HepG2 (cell line): ENCODE measurements at regions not wholly inside any gene's neighbourhood (a gene's known extent, or its start where the extent isn't known, plus 50 kb on each side); places are given as distances from the start of the nearest gene placed in this dataset.

ENCODE experiments used
- ATAC-seq: fragments of 200-7000 bp; cut with Tn5 transposase; 3 replicates; pipeline ENCODE4 v1.9.1; 2020; ENCODE audit warnings: mild to moderate bottlenecking, moderate library complexity
- BruUV-seq: library from RNA; stranded (reverse); fragments of 400-500 nt; replicated peaks from 2 replicates; lab custom pipeline; 2021; lab: Mats Ljungman, UMichigan
- CTCF ChIA-PET: fragments of 300-600 bp; formaldehyde crosslinking; extraction: SDS; loops from one replicate; lab custom pipeline; 2021; ENCODE audit warnings: low total read pairs, inconsistent platforms, low intra/inter-chr PET ratio; lab: Yijun Ruan, JAX
- POLR2A ChIA-PET: fragments of 350-600 bp; sonication (Branson Sonifier 250); formaldehyde crosslinking; loops from one replicate; lab custom pipeline; 2020; ENCODE audit warnings: antibody characterized with exemption, inconsistent platforms; lab: Yijun Ruan, JAX
- DNase-seq: peaks from one replicate; pipeline ENCODE4 v3.0.0-alpha.2; 2015; ENCODE audit warnings: low spot score
- FAIRE-seq: peaks from 3 replicates; lab custom pipeline; 2011; peaks lifted over from hg19 to GRCh38; lab: Jason Lieb, UNC
- H2AFZ ChIP-seq: one replicate; pipeline ENCODE4 v1.6.1; 2011; ENCODE audit warnings: low read length, inconsistent platforms
- H3K27ac ChIP-seq: fragments of 300-600 bp; 3 replicates; pipeline ENCODE4 v1.8.0; 2011; ENCODE audit warnings: mixed run types, mild to moderate bottlenecking, mixed read lengths, low read length, inconsistent platforms; ENCODE audit not compliant: insufficient read depth; ENCODE audit errors: extremely low read length
- H3K27me3 ChIP-seq, 2 experiments: fragments of 200-600 bp in 1 of 2; 2 replicates in 1 of 2; 3 replicates in 1 of 2; pipeline versions ENCODE4 v1.6.0 to v1.8.0; 2011; ENCODE audit warnings: low read length in 2 of 2, mild to moderate bottlenecking in 2 of 2, moderate library complexity in 2 of 2, inconsistent platforms in 1 of 2; ENCODE audit not compliant: insufficient read depth in 2 of 2, control insufficient read depth in 1 of 2
- H3K36me3 ChIP-seq, 2 experiments: fragments of 200-600 bp in 1 of 2; replicated peaks in 1 of 2; 2 replicates in 1 of 2; 3 replicates in 1 of 2; pipeline versions ENCODE4 v1.5.1 to v1.8.0; 2011; ENCODE audit warnings: low read length in 2 of 2, inconsistent platforms in 1 of 2; ENCODE audit not compliant: insufficient read depth in 2 of 2, control insufficient read depth in 1 of 2
- H3K4me1 ChIP-seq: 2 replicates; pipeline ENCODE4 v1.5.1; 2012; ENCODE audit warnings: low read length, inconsistent platforms; ENCODE audit not compliant: insufficient read depth
- H3K4me2 ChIP-seq: 2 replicates; pipeline ENCODE4 v1.6.0; 2011; ENCODE audit warnings: low read depth, low read length, inconsistent platforms
- H3K4me3 ChIP-seq, 3 experiments: fragments of 200-600 bp in 1 of 3; sonication (generic), shearing (Covaris generic) in 1 of 3; replicated peaks in 1 of 3; 2 replicates each; pipeline ENCODE4 v1.5.1; 2011 to 2016; ENCODE audit warnings: low read length in 3 of 3, inconsistent platforms in 2 of 3, low read depth in 2 of 3, mild to moderate bottlenecking in 2 of 3, control low read depth in 1 of 3, mixed read lengths in 1 of 3; ENCODE audit not compliant: insufficient read depth in 1 of 3
- H3K79me2 ChIP-seq: one replicate; pipeline ENCODE4 v1.6.1; 2011; ENCODE audit warnings: low read length, inconsistent platforms; ENCODE audit not compliant: insufficient read depth
- H3K9ac ChIP-seq: 2 replicates; pipeline ENCODE4 v1.6.0; 2011; ENCODE audit warnings: mild to moderate bottlenecking, low read depth, low read length, inconsistent platforms; ENCODE audit not compliant: insufficient read depth
- H3K9me3 ChIP-seq: 2 replicates; pipeline ENCODE4 v1.5.1; 2012; ENCODE audit warnings: mild to moderate bottlenecking, low read length
- H4K20me1 ChIP-seq: 2 replicates; pipeline ENCODE4 v1.6.0; 2011; ENCODE audit warnings: inconsistent platforms, mild to moderate bottlenecking, low read length, moderate library complexity; ENCODE audit not compliant: insufficient read depth
- FOXK2 ChIP-seq: fragments of 450-650 bp; IDR thresholded peaks from 2 replicates; pipeline ENCODE4 v1.6.1; 2016
- ZNF777 ChIP-seq: sonication (generic); formaldehyde crosslinking; IDR thresholded peaks from 2 replicates; pipeline ENCODE4 v1.4.0; 2020; ENCODE audit warnings: missing genetic modification reagents
- WGBS: methylation state at CpG from one replicate; pipeline ENCODE4 v1.1.6; 2017; ENCODE audit warnings: low lambda C conversion rate; 5-methylcytosine and 5-hydroxymethylcytosine counted together
- in situ Hi-C: cut with HindIII; loops from 2 replicates; pipeline ENCODE4 v1.10.0; 2017; ENCODE audit warnings: low pct_unique_long_range_greater_than_20kb; ENCODE audit not compliant: extremely low pct_ligation_motif_present
- intact Hi-C: fragments of 100-400 bp; cut with micrococcal nuclease; formaldehyde crosslinking; loops from one replicate; pipeline ENCODE4 v1.10.0; 2022; ENCODE audit not compliant: unreplicated experiment
- TF ChIP-seq, protein P1 (sequence below): sonication (generic); formaldehyde crosslinking; IDR thresholded peaks from 2 replicates; pipeline ENCODE4 v1.4.0; 2020; ENCODE audit warnings: missing genetic modification reagents
- TF ChIP-seq, protein P2 (sequence below): conservative IDR thresholded peaks from 2 replicates; pipeline ENCODE4 v1.6.1; 2018; ENCODE audit warnings: missing genetic modification reagents
- TF ChIP-seq, protein P3 (sequence below), 2 experiments: fragments of 450-650 bp in 1 of 2; sonication (generic) in 1 of 2; formaldehyde crosslinking in 1 of 2; IDR thresholded peaks; 2 replicates each; pipeline versions ENCODE4 v1.6.1 to v1.8.0; 2016 to 2022; ENCODE audit warnings: antibody characterized with exemption in 1 of 2, mild to moderate bottlenecking in 1 of 2, missing genetic modification reagents in 1 of 2

DNA sequence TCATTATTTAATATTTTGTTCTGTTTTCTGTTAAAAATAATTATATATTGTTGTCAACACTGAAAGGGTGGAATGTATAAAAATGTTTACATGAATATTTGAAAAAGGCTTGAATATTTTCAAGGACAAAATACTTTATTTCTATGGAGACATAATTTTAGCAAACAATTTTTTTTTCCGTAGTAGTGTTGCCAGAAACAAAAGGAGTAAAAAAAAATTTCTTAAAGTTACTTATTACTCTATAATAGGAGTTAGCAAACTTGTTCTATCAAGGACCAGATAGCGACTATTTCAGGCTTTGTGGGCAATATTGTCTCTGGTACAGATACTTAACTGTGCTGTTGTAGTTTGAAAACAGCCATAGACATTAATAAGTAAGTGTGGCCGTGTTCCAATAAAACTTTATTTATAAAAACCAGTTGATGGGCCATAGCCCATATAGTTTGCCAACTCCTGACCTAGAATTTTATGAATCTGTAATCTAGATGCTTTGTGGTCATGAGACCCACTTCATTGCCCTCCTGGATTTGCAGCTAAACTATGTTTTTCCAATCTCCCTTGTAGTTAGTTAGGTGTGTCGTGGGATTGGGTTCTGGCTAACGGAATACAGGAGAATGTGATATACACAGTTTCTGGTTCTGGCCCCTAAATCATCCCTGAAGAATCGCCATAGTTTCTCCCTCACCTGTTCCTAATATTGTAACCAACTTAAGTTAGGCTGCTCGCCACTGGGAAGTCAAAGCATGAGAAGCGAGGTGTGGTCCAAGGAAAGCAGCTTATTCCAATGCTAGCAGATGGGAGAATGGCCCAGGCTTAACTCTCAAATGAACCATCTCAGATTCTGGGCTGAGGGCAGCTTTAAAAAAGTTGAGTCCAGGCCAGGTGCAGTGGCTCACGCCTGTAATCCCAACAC lies 153.6 kb downstream of the ABCA8 start:
- ATAC-seq (no peak), DNase-seq (no peak), FAIRE-seq (no peak)
- H2AFZ ChIP-seq = no peak overlapping the region
- H3K27ac ChIP-seq = no peak overlapping the region
- H3K36me3 ChIP-seq = no peaks in the 10 kb centered on the region
- peaks cover 8% of the 10 kb centered on the region; the same call in 1 of the 2 replicates for H3K4me1 ChIP-seq
- H4K20me1 ChIP-seq = no peaks in the 10 kb centered on the region
- BruUV-seq = no TSS peak
- H3K79me2 ChIP-seq = no peaks in the 10 kb centered on the region
- no peak overlapping the region for H3K4me2 ChIP-seq
- H3K9ac ChIP-seq = no peak overlapping the region
- no peak overlapping the region for H3K4me3 ChIP-seq
- no peaks in the 10 kb centered on the region for H3K9me3 ChIP-seq
- TF ChIP-seq, protein P1, sequence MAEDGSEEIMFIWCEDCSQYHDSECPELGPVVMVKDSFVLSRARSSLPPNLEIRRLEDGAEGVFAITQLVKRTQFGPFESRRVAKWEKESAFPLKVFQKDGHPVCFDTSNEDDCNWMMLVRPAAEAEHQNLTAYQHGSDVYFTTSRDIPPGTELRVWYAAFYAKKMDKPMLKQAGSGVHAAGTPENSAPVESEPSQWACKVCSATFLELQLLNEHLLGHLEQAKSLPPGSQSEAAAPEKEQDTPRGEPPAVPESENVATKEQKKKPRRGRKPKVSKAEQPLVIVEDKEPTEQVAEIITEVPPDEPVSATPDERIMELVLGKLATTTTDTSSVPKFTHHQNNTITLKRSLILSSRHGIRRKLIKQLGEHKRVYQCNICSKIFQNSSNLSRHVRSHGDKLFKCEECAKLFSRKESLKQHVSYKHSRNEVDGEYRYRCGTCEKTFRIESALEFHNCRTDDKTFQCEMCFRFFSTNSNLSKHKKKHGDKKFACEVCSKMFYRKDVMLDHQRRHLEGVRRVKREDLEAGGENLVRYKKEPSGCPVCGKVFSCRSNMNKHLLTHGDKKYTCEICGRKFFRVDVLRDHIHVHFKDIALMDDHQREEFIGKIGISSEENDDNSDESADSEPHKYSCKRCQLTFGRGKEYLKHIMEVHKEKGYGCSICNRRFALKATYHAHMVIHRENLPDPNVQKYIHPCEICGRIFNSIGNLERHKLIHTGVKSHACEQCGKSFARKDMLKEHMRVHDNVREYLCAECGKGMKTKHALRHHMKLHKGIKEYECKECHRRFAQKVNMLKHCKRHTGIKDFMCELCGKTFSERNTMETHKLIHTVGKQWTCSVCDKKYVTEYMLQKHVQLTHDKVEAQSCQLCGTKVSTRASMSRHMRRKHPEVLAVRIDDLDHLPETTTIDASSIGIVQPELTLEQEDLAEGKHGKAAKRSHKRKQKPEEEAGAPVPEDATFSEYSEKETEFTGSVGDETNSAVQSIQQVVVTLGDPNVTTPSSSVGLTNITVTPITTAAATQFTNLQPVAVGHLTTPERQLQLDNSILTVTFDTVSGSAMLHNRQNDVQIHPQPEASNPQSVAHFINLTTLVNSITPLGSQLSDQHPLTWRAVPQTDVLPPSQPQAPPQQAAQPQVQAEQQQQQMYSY (CRISPR knock-in tag) = no peak
- TF ChIP-seq ZNF777 (CRISPR knock-in tag) (no peak), FOXK2 (no peak)
- TF ChIP-seq, protein P2, sequence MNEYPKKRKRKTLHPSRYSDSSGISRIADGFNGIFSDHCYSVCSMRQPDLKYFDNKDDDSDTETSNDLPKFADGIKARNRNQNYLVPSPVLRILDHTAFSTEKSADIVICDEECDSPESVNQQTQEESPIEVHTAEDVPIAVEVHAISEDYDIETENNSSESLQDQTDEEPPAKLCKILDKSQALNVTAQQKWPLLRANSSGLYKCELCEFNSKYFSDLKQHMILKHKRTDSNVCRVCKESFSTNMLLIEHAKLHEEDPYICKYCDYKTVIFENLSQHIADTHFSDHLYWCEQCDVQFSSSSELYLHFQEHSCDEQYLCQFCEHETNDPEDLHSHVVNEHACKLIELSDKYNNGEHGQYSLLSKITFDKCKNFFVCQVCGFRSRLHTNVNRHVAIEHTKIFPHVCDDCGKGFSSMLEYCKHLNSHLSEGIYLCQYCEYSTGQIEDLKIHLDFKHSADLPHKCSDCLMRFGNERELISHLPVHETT (CRISPR knock-in tag) = no peak
- TF ChIP-seq, protein P3, sequence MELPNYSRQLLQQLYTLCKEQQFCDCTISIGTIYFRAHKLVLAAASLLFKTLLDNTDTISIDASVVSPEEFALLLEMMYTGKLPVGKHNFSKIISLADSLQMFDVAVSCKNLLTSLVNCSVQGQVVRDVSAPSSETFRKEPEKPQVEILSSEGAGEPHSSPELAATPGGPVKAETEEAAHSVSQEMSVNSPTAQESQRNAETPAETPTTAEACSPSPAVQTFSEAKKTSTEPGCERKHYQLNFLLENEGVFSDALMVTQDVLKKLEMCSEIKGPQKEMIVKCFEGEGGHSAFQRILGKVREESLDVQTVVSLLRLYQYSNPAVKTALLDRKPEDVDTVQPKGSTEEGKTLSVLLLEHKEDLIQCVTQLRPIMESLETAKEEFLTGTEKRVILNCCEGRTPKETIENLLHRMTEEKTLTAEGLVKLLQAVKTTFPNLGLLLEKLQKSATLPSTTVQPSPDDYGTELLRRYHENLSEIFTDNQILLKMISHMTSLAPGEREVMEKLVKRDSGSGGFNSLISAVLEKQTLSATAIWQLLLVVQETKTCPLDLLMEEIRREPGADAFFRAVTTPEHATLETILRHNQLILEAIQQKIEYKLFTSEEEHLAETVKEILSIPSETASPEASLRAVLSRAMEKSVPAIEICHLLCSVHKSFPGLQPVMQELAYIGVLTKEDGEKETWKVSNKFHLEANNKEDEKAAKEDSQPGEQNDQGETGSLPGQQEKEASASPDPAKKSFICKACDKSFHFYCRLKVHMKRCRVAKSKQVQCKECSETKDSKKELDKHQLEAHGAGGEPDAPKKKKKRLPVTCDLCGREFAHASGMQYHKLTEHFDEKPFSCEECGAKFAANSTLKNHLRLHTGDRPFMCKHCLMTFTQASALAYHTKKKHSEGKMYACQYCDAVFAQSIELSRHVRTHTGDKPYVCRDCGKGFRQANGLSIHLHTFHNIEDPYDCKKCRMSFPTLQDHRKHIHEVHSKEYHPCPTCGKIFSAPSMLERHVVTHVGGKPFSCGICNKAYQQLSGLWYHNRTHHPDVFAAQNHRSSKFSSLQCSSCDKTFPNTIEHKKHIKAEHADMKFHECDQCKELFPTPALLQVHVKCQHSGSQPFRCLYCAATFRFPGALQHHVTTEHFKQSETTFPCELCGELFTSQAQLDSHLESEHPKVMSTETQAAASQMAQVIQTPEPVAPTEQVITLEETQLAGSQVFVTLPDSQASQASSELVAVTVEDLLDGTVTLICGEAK (IDR thresholded peaks at IDR 0.05) = peak; percentile 42; the same call in 1 of the 2 replicates
- TF ChIP-seq, protein P3 (CRISPR knock-in tag; IDR thresholded peaks at IDR 0.05) = peak; percentile 93
- no peaks in the 10 kb centered on the region for H3K27me3 ChIP-seq
- 96% methylated on average over 9 of the region's 9 CpGs for WGBS
- in situ Hi-C loops (no loop called here), intact Hi-C loops (no loop called here)
- POLR2A ChIA-PET = no interaction called here
- CTCF ChIA-PET = no interaction called here
